Psoas muscle (tissue), 7 donors: ENCODE measurements at regions not wholly inside any gene's neighbourhood (a gene's known extent, or its start where the extent isn't known, plus 50 kb on each side); places are given as distances from the start of the nearest gene placed in this dataset.

Source experiments
- ATAC-seq, 4 donors: fragments of 200-7000 bp; cut with Tn5 transposase; one replicate each; pipeline ENCODE4 v1.9.1; 2020; ENCODE audit warnings: moderate library complexity in 3 of 4, mild to moderate bottlenecking in 2 of 4
- DNase-seq, 2 donors: peaks; one replicate each; pipeline ENCODE4 v3.0.0-alpha.2; 2020
- H3K27ac ChIP-seq: fragments of 200-600 bp; one replicate; pipeline ENCODE4 v1.8.0; 2022
- H3K27me3 ChIP-seq, 3 donors: fragments of 200-600 bp in 1 of 3; one replicate each; pipeline versions ENCODE4 v1.6.1 to v1.8.0; 2013 to 2022; ENCODE audit warnings: low read length in 2 of 3, mild to moderate bottlenecking in 2 of 3, moderate library complexity in 1 of 3; ENCODE audit not compliant: insufficient read depth in 3 of 3
- H3K36me3 ChIP-seq, 2 donors: fragments of 200-600 bp in 1 of 2; one replicate each; pipeline versions ENCODE4 v1.6.1 to v1.8.0; 2013 to 2022; ENCODE audit warnings: low read depth in 1 of 2, mild to moderate bottlenecking in 1 of 2, moderate library complexity in 1 of 2; ENCODE audit not compliant: insufficient read depth in 1 of 2
- H3K4me1 ChIP-seq: fragments of 200-600 bp; one replicate; pipeline ENCODE4 v1.8.0; 2022
- H3K4me3 ChIP-seq: fragments of 200-600 bp; one replicate; pipeline ENCODE4 v1.8.0; 2022; ENCODE audit warnings: mild to moderate bottlenecking
- H3K9me3 ChIP-seq: fragments of 200-600 bp; one replicate; pipeline ENCODE4 v1.8.0; 2022
- WGBS, 3 donors: extraction: QIAGEN DNeasy Blood & Tissue Kit; methylation state at CpG; one replicate each; pipeline versions ENCODE4 v1.1.6 to v1.1.7; 2013; 5-methylcytosine and 5-hydroxymethylcytosine counted together
- intact Hi-C, 2 donors: fragments of 100-400 bp; cut with DNase I; formaldehyde crosslinking; loops; one replicate each; pipeline versions ENCODE4 v1.11.0 to v1.14.2; 2022
- TF ChIP-seq, protein P1 (sequence below): fragments of 200-600 bp; IDR thresholded peaks from one replicate; pipeline ENCODE4 v1.8.0; 2022; ENCODE audit warnings: antibody characterized with exemption
- donor health status: healthy with polysubstance abuse.
- donor health status: DM: no; HTN: no; CAD: no; lungs with moderate emphysema.
- donor health status: Bipolar disorder and iron deficiency.
- donor health status: healthy.
- donor health status: DM: yes; HTN: yes; CAD: no.
- donor health status: DM: no; HTN: no; CAD: no.
- donor health status: DM: yes; HTN: yes; CAD: no.

DNA sequence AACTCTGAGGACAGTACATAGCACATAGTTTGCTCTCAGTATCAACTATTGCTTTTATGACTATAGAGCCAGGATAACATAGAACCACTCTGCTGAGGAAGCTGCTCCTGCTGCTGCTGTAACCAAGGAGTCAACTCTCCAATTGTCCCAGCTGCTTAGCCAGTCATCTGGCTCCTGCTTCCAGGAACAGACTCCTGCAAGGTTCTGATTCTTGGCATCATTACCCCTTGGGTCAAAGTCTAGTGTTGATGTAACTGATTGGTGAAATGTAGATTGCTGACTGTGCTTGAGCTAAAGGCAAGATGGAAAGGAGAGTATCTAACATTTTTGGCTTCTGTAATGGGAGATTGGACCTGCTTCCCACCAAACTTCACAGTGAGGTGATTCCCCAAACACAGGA, 261.9 kb upstream of the FSHR start:
- ATAC-seq, result no peak
- Histone ChIP-seq H3K36me3 (no peaks in the 10 kb centered on the region), H3K4me3 (no peak overlapping the region), H3K9me3 (no peaks in the 10 kb centered on the region), H3K27me3 (no peaks in the 10 kb centered on the region), H3K4me1 (no peaks in the 10 kb centered on the region), H3K27ac (no peak overlapping the region)
- TF ChIP-seq, protein P1, sequence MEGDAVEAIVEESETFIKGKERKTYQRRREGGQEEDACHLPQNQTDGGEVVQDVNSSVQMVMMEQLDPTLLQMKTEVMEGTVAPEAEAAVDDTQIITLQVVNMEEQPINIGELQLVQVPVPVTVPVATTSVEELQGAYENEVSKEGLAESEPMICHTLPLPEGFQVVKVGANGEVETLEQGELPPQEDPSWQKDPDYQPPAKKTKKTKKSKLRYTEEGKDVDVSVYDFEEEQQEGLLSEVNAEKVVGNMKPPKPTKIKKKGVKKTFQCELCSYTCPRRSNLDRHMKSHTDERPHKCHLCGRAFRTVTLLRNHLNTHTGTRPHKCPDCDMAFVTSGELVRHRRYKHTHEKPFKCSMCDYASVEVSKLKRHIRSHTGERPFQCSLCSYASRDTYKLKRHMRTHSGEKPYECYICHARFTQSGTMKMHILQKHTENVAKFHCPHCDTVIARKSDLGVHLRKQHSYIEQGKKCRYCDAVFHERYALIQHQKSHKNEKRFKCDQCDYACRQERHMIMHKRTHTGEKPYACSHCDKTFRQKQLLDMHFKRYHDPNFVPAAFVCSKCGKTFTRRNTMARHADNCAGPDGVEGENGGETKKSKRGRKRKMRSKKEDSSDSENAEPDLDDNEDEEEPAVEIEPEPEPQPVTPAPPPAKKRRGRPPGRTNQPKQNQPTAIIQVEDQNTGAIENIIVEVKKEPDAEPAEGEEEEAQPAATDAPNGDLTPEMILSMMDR, result no peak
- intact Hi-C loops, result no loop called here
- DNase-seq, result no peak

DNA sequence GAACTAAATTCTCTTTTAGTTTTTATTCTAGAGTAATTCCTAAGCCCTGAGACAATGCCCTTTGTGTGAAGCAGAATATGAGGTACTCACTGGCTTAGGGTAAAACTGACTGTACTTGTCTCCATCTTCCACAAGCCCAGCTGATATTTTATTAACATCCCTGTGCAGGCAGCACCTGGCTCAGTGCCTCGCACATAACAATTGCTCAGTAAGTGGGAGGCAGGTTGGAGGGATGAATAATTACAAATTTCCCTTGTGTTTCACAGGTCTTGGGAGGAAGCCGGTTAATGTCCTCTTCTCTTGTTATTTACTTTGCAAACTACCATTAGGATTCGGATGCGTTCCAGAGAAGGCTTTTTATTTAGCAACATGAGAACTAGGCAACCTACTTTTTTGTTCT, 249.8 kb upstream of the FSHR start:
- Histone ChIP-seq H3K27ac (no peak overlapping the region), H3K9me3 (no peaks in the 10 kb centered on the region), H3K27me3 (no peaks in the 10 kb centered on the region), H3K4me1 (no peaks in the 10 kb centered on the region), H3K36me3 (no peaks in the 10 kb centered on the region), H3K4me3 (no peak overlapping the region)
- DNase-seq (no peak), ATAC-seq (no peak)
- intact Hi-C loops, result no loop called here
- TF ChIP-seq, protein P1, result no peak
- whole genome bisulfite sequencing, 3 donors, result 45 to 55% (median 46%) methylated on average over 4 of the region's 4 CpGs

GRCh38 chr2:49403637-49404036, 249.3 kb upstream of the FSHR start:
- H3K9me3 ChIP-seq, result no peaks in the 10 kb centered on the region
- H3K4me1 ChIP-seq, result no peaks in the 10 kb centered on the region
- no peak overlapping the region for H3K27ac ChIP-seq
- TF ChIP-seq, protein P1, result no peak
- no peaks in the 10 kb centered on the region for H3K36me3 ChIP-seq
- DNase-seq, result no peak
- WGBS, 3 donors, result 24 to 39% (median 30%) methylated on average over 2 of the region's 2 CpGs
- intact Hi-C loops, result no loop called here
- ATAC-seq, result no peak
- no peak overlapping the region for H3K4me3 ChIP-seq
- H3K27me3 ChIP-seq, result no peaks in the 10 kb centered on the region

DNA sequence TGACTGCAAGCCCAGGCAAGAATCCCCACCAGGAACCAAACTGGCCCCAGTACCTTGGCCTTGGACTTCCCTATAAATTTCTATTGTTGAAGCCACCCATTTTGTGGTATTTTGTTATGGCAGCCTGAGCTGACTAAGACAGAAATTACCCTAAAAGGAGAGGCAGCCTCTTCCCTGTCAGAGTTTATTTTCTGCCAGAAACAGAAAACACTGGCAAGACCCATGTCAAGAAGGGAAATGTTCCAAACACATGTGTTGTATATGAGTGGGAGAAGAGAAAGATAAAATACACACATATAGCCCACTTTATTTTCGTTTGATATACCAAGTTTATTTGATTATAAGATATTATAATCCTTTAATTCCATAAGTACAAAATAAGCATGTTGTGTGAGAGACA, 225.1 kb upstream of the FSHR start:
- Histone ChIP-seq H3K4me3 (no peak overlapping the region), H3K4me1 (no peaks in the 10 kb centered on the region), H3K36me3 (no peaks in the 10 kb centered on the region), H3K27me3 (no peaks in the 10 kb centered on the region), H3K27ac (no peak overlapping the region), H3K9me3 (no peaks in the 10 kb centered on the region)
- WGBS, 3 donors, result 38 to 45% (median 44%) methylated on average over 1 of the region's 1 CpG
- ATAC-seq (no peak), DNase-seq (no peak)
- TF ChIP-seq, protein P1, result no peak
- intact Hi-C loops, result no loop called here

GRCh38 chr2:49371128-49371701, 216.9 kb upstream of the FSHR start:
- ATAC-seq (no peak), DNase-seq (no peak)
- Histone ChIP-seq H3K4me3 (no peak overlapping the region), H3K27me3 (no peaks in the 10 kb centered on the region), H3K27ac (no peak overlapping the region), H3K4me1 (no peaks in the 10 kb centered on the region), H3K36me3 (no peaks in the 10 kb centered on the region), H3K9me3 (no peaks in the 10 kb centered on the region)
- intact Hi-C loops, result no loop called here
- TF ChIP-seq, protein P1, result no peak
